ENCODE measurements at regions not wholly inside any gene's neighbourhood (a gene's known extent, or its start where the extent isn't known, plus 50 kb on each side); places are given as distances from the start of the nearest gene placed in this dataset.

DNA sequence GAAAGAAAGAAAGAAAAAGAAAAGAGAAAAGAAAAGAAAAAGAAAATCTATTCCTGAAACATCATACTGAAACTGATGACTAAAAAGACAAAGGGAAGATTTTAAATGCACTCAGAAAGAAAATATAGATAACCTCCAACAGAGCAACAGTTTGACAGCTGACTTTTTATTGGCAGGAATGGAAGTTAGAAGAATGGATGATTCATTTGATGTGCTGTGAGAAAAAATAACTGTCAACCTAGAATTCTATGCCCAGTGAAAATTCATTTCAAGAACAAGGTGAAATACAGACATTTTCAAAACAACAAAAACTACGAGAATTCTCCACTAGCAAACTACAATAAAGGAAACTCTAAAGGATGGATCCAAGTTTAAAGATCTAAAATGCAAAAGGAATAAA is 50.5 kb upstream of the HSPA12A start:
- no peak for TF ChIP-seq EP300 (IDR thresholded peaks at IDR 0.05; ENCODE audit: borderline replicate concordance)
- no peak for TF ChIP-seq CREB1 (IDR thresholded peaks at IDR 0.05; ENCODE audit: low read depth)
- no peak for TF ChIP-seq EGR1 (IDR thresholded peaks at IDR 0.05)
- TF ChIP-seq NFIC (IDR thresholded peaks at IDR 0.05) = no peak
- TF ChIP-seq, protein P1, sequence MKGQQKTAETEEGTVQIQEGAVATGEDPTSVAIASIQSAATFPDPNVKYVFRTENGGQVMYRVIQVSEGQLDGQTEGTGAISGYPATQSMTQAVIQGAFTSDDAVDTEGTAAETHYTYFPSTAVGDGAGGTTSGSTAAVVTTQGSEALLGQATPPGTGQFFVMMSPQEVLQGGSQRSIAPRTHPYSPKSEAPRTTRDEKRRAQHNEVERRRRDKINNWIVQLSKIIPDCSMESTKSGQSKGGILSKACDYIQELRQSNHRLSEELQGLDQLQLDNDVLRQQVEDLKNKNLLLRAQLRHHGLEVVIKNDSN (IDR thresholded peaks at IDR 0.05) = no peak
- no peak for TF ChIP-seq TCF12 (IDR thresholded peaks at IDR 0.05; ENCODE audit: low read depth)
- no peak for TF ChIP-seq TAF1 (IDR thresholded peaks at IDR 0.05; ENCODE audit: low read depth)
- TF ChIP-seq RAD21 (IDR thresholded peaks at IDR 0.05; ENCODE audit: low read depth) = no peak
- no peak for TF ChIP-seq ZBTB7A (IDR thresholded peaks at IDR 0.05; ENCODE audit: low read depth)
- no peak for TF ChIP-seq FOXM1 (IDR thresholded peaks at IDR 0.05; ENCODE audit: borderline replicate concordance, low read depth)
- no peak for TF ChIP-seq YY1 (IDR thresholded peaks at IDR 0.05; ENCODE audit: low read depth)

DNA sequence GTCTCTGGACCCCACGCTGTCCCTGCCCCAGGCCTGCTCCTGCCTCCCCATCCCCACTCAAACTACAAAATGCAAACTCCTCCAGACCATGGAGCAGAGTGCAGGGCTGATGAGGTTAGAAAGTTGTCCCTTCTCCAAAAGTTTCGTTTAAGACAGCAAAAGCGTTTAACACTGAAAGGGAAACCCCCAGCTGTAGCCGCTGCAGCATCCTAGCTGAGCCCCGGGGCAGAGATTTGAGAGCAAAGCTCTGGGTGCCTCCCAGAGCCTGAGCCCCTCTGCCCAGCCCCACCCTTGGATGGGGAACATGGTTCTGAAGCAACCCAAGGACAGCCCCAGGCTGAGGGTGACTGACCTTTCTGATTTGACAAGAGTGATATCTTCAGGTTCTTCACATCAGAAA is 52.8 kb upstream of the ENO4 start:
- no peak for TF ChIP-seq TEAD4 (IDR thresholded peaks at IDR 0.05)

DNA sequence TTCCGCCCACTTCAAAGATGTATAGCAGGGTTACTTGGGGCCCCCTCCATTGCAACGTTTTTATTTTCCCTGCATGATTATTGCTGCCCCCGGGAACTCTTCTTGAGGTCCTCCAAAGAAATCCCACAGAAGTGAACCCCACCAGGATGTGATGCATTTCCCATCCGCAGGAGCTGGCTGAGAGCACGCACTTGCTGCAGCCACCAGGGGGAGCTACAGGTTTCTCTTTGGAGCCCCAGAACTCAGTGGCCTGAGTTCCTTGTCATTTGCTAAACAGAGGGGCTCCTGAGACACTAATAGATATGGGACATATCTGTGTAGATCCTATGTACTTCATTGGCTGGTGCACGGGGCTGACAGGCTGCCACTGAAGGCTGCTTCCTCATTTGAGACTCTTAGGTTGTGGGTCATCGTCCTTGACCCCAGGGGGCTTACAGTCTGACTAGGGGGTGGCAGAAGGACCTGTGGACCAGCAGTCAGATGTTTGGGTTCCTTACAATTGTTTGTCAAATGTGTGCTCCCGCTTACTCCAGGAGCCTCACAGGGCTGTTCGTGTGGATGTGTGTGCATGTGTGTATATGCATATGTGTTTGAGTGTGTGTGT is 52.3 kb upstream of the ENO4 start:
- TF ChIP-seq, protein P2, sequence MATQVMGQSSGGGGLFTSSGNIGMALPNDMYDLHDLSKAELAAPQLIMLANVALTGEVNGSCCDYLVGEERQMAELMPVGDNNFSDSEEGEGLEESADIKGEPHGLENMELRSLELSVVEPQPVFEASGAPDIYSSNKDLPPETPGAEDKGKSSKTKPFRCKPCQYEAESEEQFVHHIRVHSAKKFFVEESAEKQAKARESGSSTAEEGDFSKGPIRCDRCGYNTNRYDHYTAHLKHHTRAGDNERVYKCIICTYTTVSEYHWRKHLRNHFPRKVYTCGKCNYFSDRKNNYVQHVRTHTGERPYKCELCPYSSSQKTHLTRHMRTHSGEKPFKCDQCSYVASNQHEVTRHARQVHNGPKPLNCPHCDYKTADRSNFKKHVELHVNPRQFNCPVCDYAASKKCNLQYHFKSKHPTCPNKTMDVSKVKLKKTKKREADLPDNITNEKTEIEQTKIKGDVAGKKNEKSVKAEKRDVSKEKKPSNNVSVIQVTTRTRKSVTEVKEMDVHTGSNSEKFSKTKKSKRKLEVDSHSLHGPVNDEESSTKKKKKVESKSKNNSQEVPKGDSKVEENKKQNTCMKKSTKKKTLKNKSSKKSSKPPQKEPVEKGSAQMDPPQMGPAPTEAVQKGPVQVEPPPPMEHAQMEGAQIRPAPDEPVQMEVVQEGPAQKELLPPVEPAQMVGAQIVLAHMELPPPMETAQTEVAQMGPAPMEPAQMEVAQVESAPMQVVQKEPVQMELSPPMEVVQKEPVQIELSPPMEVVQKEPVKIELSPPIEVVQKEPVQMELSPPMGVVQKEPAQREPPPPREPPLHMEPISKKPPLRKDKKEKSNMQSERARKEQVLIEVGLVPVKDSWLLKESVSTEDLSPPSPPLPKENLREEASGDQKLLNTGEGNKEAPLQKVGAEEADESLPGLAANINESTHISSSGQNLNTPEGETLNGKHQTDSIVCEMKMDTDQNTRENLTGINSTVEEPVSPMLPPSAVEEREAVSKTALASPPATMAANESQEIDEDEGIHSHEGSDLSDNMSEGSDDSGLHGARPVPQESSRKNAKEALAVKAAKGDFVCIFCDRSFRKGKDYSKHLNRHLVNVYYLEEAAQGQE (IDR thresholded peaks at IDR 0.05; ENCODE audit: low read depth) = no peak
- TF ChIP-seq RAD21 (IDR thresholded peaks at IDR 0.05; ENCODE audit: low read depth) = peak; percentile 100

DNA sequence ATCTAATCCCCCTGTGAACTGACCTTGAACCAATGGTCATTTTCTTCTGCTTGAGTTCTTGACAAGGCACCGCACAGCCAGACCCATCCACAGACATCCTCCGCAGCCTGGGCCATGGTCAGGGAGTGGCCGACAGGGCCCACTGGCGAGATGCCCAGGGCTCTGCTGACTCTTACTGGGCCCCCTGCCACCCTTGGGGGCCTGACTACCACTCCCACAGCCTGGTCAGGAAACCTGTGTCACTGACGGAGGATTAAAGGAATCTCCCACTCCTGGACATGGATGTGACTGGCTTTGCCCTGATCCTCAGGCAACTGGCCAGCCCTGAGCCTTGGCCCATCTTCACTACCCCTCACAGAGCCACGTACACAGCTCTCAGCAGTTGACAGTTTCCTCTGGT is 50.4 kb upstream of the ENO4 start:
- no peak for TF ChIP-seq RAD21 (IDR thresholded peaks at IDR 0.05; ENCODE audit: low read depth)
- no peak for TF ChIP-seq NFIC (IDR thresholded peaks at IDR 0.05)
- no peak for TF ChIP-seq EP300 (IDR thresholded peaks at IDR 0.05; ENCODE audit: borderline replicate concordance)
- TF ChIP-seq ZBTB7A (IDR thresholded peaks at IDR 0.05; ENCODE audit: low read depth) = no peak
- TF ChIP-seq, protein P3, sequence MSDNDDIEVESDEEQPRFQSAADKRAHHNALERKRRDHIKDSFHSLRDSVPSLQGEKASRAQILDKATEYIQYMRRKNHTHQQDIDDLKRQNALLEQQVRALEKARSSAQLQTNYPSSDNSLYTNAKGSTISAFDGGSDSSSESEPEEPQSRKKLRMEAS (IDR thresholded peaks at IDR 0.05) = no peak
- no peak for TF ChIP-seq TEAD4 (IDR thresholded peaks at IDR 0.05)

All from Ishikawa (cell line).